ENCODE measurements at regions not wholly inside any gene's neighbourhood (a gene's known extent, or its start where the extent isn't known, plus 50 kb on each side); places are given as distances from the start of the nearest gene placed in this dataset.

DNA sequence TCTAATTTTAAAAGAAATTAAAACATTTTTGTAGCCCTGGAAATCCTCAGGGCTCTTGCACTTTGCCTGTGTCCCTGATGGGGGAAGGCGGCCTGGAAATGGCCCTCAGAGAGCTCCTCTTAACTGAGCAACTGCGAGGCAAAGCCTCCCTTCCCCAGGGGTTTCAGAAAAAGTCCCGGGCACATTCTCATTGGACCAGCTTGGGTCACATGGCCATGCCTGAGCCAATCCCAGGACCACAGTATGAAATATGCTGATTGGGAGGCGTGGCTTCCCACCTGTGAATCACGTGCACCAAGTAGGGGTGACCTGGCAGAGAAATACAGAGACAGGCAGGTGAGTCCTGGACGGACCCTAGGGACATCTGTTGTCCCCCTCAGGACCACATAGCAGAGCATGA lies 90.4 kb upstream of the SFSWAP start:
- TF ChIP-seq, protein P1, sequence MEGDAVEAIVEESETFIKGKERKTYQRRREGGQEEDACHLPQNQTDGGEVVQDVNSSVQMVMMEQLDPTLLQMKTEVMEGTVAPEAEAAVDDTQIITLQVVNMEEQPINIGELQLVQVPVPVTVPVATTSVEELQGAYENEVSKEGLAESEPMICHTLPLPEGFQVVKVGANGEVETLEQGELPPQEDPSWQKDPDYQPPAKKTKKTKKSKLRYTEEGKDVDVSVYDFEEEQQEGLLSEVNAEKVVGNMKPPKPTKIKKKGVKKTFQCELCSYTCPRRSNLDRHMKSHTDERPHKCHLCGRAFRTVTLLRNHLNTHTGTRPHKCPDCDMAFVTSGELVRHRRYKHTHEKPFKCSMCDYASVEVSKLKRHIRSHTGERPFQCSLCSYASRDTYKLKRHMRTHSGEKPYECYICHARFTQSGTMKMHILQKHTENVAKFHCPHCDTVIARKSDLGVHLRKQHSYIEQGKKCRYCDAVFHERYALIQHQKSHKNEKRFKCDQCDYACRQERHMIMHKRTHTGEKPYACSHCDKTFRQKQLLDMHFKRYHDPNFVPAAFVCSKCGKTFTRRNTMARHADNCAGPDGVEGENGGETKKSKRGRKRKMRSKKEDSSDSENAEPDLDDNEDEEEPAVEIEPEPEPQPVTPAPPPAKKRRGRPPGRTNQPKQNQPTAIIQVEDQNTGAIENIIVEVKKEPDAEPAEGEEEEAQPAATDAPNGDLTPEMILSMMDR (IDR thresholded peaks at IDR 0.05): no peak
- TF ChIP-seq POLR2AphosphoS5 (IDR thresholded peaks at IDR 0.05): no peak
- no peak for TF ChIP-seq POLR2A (IDR thresholded peaks at IDR 0.05)
- no peak for TF ChIP-seq EP300 (IDR thresholded peaks at IDR 0.05)

Data from suprapubic skin (tissue), 4 donors.